K562 (cell line): ENCODE measurements at regions not wholly inside any gene's neighbourhood (a gene's known extent, or its start where the extent isn't known, plus 50 kb on each side); places are given as distances from the start of the nearest gene placed in this dataset.

ENCODE experiments used
- ATAC-seq: fragments of 200-7000 bp; cut with Tn5 transposase; 3 replicates; pipeline ENCODE4 v1.9.1; 2020; ENCODE audit warnings: moderate library complexity
- BruUV-seq: library from RNA; stranded (reverse); fragments of 400-500 nt; replicated peaks from 2 replicates; lab custom pipeline; 2021; lab: Mats Ljungman, UMichigan
- CTCF ChIA-PET: fragments of 300-600 bp; formaldehyde crosslinking; extraction: SDS; loops from one replicate; lab custom pipeline; 2021; ENCODE audit warnings: low intra/inter-chr PET ratio; lab: Yijun Ruan, JAX
- POLR2A ChIA-PET: fragments of 300-600, 350-650 bp; sonication (Branson Sonifier 250); formaldehyde crosslinking; extraction: SDS; loops from one replicate; lab custom pipeline; 2021; ENCODE audit warnings: antibody characterized with exemption, inconsistent platforms; lab: Yijun Ruan, JAX
- DNase-seq, 4 experiments: peaks; one replicate each; pipeline versions ENCODE4 v3.0.0 to v3.0.0-alpha.2; 2011 to 2018; ENCODE audit warnings: low spot score in 3 of 4, mixed read lengths in 3 of 4; ENCODE audit errors: extremely low read depth in 1 of 4
- FAIRE-seq: peaks from 2 replicates; lab custom pipeline; 2011; peaks lifted over from hg19 to GRCh38; lab: Jason Lieb, UNC
- H2AFZ ChIP-seq: 2 replicates; pipeline ENCODE4 v1.6.0; 2011; ENCODE audit warnings: low read depth, low read length, control low read depth, inconsistent platforms
- H3K27ac ChIP-seq: fragments of 200-600 bp; 3 replicates; pipeline ENCODE4 v1.8.0; 2011; ENCODE audit warnings: low read depth, mild to moderate bottlenecking, control low read depth, inconsistent platforms, low read length, moderate library complexity, mixed read lengths; ENCODE audit errors: extremely low read depth
- H3K27me3 ChIP-seq, 2 experiments: fragments of 300-600 bp in 1 of 2; 2 replicates in 1 of 2; 3 replicates in 1 of 2; pipeline versions ENCODE4 v1.6.0 to v1.8.0; 2011; ENCODE audit warnings: inconsistent platforms in 2 of 2, low read length in 2 of 2, mild to moderate bottlenecking in 1 of 2, mixed read lengths in 1 of 2, moderate library complexity in 1 of 2; ENCODE audit not compliant: control insufficient read depth in 2 of 2, insufficient read depth in 2 of 2
- H3K36me3 ChIP-seq: fragments of 300-600 bp; 3 replicates; pipeline ENCODE4 v1.8.0; 2011; ENCODE audit warnings: mild to moderate bottlenecking, low read length, inconsistent platforms; ENCODE audit not compliant: control insufficient read depth, insufficient read depth
- H3K4me1 ChIP-seq, 2 experiments: fragments of 200-600 bp in 1 of 2; replicated peaks in 1 of 2; 2 replicates in 1 of 2; 3 replicates in 1 of 2; pipeline versions ENCODE4 v1.5.1 to v1.8.0; 2011; ENCODE audit warnings: inconsistent platforms in 2 of 2, low read length in 2 of 2, mild to moderate bottlenecking in 1 of 2, mixed read lengths in 1 of 2, moderate library complexity in 1 of 2; ENCODE audit not compliant: control insufficient read depth in 2 of 2, insufficient read depth in 2 of 2
- H3K4me2 ChIP-seq: 2 replicates; pipeline ENCODE4 v1.6.1; 2011; ENCODE audit warnings: low read length, control low read depth, inconsistent platforms, mixed read lengths; ENCODE audit not compliant: insufficient read depth
- H3K4me3 ChIP-seq: fragments of 200-600 bp; sonication (generic), shearing (Covaris generic); 2 replicates; pipeline ENCODE4 v1.5.1; 2016; ENCODE audit warnings: control low read depth, inconsistent platforms
- H3K79me2 ChIP-seq: fragments of 200-600 bp; 3 replicates; pipeline ENCODE4 v1.8.0; 2011; ENCODE audit warnings: low read length, inconsistent platforms; ENCODE audit not compliant: control insufficient read depth, insufficient read depth
- H3K9ac ChIP-seq, 2 experiments: 2 replicates each; pipeline versions ENCODE4 v1.6.0 to v1.6.1; 2011; ENCODE audit warnings: low read depth in 2 of 2, low read length in 2 of 2, control low read depth in 1 of 2, inconsistent platforms in 1 of 2, mild to moderate bottlenecking in 1 of 2, mixed read lengths in 1 of 2; ENCODE audit not compliant: insufficient read depth in 1 of 2
- H3K9me1 ChIP-seq: one replicate; pipeline ENCODE4 v1.6.0; 2011; ENCODE audit warnings: inconsistent platforms, mild to moderate bottlenecking, low read length, moderate library complexity; ENCODE audit not compliant: control insufficient read depth, insufficient read depth
- H3K9me3 ChIP-seq: replicated peaks from 2 replicates; pipeline ENCODE4 v1.5.1; 2011; ENCODE audit warnings: low read depth, low read length, inconsistent platforms; ENCODE audit not compliant: control insufficient read depth, insufficient read depth
- H4K20me1 ChIP-seq: replicated peaks from 2 replicates; pipeline ENCODE4 v1.6.1; 2011; ENCODE audit warnings: low read length, inconsistent platforms, mixed read lengths; ENCODE audit not compliant: control insufficient read depth, insufficient read depth
- CHCHD3 ChIP-seq: fragments of 250-450 bp; sonication (Bioruptor Pico); IDR thresholded peaks from 2 replicates; pipeline ENCODE4 v2.1.2; 2022; ENCODE audit warnings: mild to moderate bottlenecking
- DNMT1 ChIP-seq: fragments of 450-650 bp; IDR thresholded peaks from 2 replicates; pipeline ENCODE4 v1.6.1; 2016; ENCODE audit warnings: antibody characterized with exemption, mild to moderate bottlenecking
- GATAD2B ChIP-seq: fragments of 450-650 bp; IDR thresholded peaks from 2 replicates; pipeline ENCODE4 v1.6.1; 2017; ENCODE audit warnings: mild to moderate bottlenecking, borderline replicate concordance
- GTF2B ChIP-seq: IDR thresholded peaks from 2 replicates; pipeline ENCODE4 v1.6.1; 2011; ENCODE audit not compliant: insufficient read length; ENCODE audit errors: extremely low read depth
- KDM4B ChIP-seq, 2 experiments: fragments of 450-650 bp in 1 of 2; sonication (generic) in 1 of 2; IDR thresholded peaks; 2 replicates each; pipeline ENCODE4 v1.6.1; 2016 to 2017; ENCODE audit warnings: borderline replicate concordance in 2 of 2, antibody characterized with exemption in 1 of 2, low read depth in 1 of 2, mild to moderate bottlenecking in 1 of 2
- MIER1 ChIP-seq: fragments of 450-650 bp; IDR thresholded peaks from 2 replicates; pipeline ENCODE4 v1.6.1; 2016; ENCODE audit warnings: antibody characterized with exemption, mild to moderate bottlenecking, low read depth
- PHF21A ChIP-seq: fragments of 450-650 bp; IDR thresholded peaks from 2 replicates; pipeline ENCODE4 v1.6.1; 2017; ENCODE audit warnings: low read depth, borderline replicate concordance
- STAT5A ChIP-seq: IDR thresholded peaks from 2 replicates; pipeline ENCODE4 v1.6.1; 2012; ENCODE audit warnings: low read length, inconsistent platforms, borderline replicate concordance
- WGBS: fragments of 100-300 bp; shearing (Covaris generic); methylation state at CpG from one replicate; pipeline ENCODE4 v1.1.6; 2016; ENCODE audit warnings: low coverage, mixed read lengths; ENCODE audit not compliant: insufficient coverage; ENCODE audit errors: missing lambda C conversion rate; 5-methylcytosine and 5-hydroxymethylcytosine counted together
- in situ Hi-C: fragments of 300-500 bp; cut with MboI; formaldehyde crosslinking; loops from 4 replicates; pipeline ENCODE4 v1.15.0; 2018; ENCODE audit warnings: inconsistent platforms, mixed read lengths
- intact Hi-C: fragments of 100-400 bp; cut with micrococcal nuclease; formaldehyde crosslinking; loops from 2 replicates; pipeline ENCODE4 v1.14.2; 2022

GRCh38 chr4:64796581-64796980, 387.3 kb upstream of the TECRL start (continued):
- no peak for TF ChIP-seq KDM4B (IDR thresholded peaks at IDR 0.05; ENCODE audit: borderline replicate concordance in 2 of 2, low read depth in 1 of 2)
- TF ChIP-seq MIER1, result no peak
- TF ChIP-seq GTF2B, result no peak
- TF ChIP-seq STAT5A, result no peak
- no peak for TF ChIP-seq GATAD2B

- H3K9ac ChIP-seq, result no peak overlapping the region
- H3K9me1 ChIP-seq, result no peaks in the 10 kb centered on the region
- WGBS, result 0% methylated on average over 1 of the region's 1 CpG
- FAIRE-seq (no peak), ATAC-seq (no peak), DNase-seq (no peak)
- no peak overlapping the region for H3K4me2 ChIP-seq
- H3K27me3 ChIP-seq, result no peaks in the 10 kb centered on the region
- BruUV-seq, result no TSS peak
- no peak overlapping the region for H3K4me3 ChIP-seq
- ChIA-PET POLR2A (no interaction called here), CTCF (no interaction called here)
- no peaks in the 10 kb centered on the region for H3K9me3 ChIP-seq
- intact Hi-C loops (no loop called here), in situ Hi-C loops (no loop called here)
- H2AFZ ChIP-seq, result no peak overlapping the region
- no peaks in the 10 kb centered on the region for H3K79me2 ChIP-seq
- no peaks in the 10 kb centered on the region for H4K20me1 ChIP-seq
- no peaks in the 10 kb centered on the region for H3K4me1 ChIP-seq
- H3K36me3 ChIP-seq, result no peaks in the 10 kb centered on the region
- H3K27ac ChIP-seq, result no peak overlapping the region
- TF ChIP-seq PHF21A (no peak), CHCHD3 (CRISPR knock-in tag) (no peak), DNMT1 (no peak)
- TF ChIP-seq, all 486 proteins: peak for 0
Measured at GRCh38 chr4:64784125-64784524, 374.9 kb upstream of the TECRL start.
